Mammary epithelial cell (primary cell): ENCODE measurements at regions not wholly inside any gene's neighbourhood (a gene's known extent, or its start where the extent isn't known, plus 50 kb on each side); places are given as distances from the start of the nearest gene placed in this dataset.

Experiments
- EZH2 ChIP-seq: IDR thresholded peaks from 2 replicates; pipeline ENCODE4 v1.6.1; 2012; ENCODE audit warnings: low read length, inconsistent platforms, borderline replicate concordance
- TF ChIP-seq, protein P1 (sequence below), 2 donors: IDR thresholded peaks in 1 of 2; conservative IDR thresholded peaks in 1 of 2; 2 replicates each; pipeline ENCODE4 v1.5.1; 2011 to 2012; ENCODE audit warnings: inconsistent platforms in 2 of 2, low read length in 2 of 2, mild to moderate bottlenecking in 2 of 2, control low read depth in 1 of 2, low read depth in 1 of 2; ENCODE audit not compliant: insufficient read depth in 1 of 2; ENCODE audit errors: extremely low read depth in 1 of 2

DNA sequence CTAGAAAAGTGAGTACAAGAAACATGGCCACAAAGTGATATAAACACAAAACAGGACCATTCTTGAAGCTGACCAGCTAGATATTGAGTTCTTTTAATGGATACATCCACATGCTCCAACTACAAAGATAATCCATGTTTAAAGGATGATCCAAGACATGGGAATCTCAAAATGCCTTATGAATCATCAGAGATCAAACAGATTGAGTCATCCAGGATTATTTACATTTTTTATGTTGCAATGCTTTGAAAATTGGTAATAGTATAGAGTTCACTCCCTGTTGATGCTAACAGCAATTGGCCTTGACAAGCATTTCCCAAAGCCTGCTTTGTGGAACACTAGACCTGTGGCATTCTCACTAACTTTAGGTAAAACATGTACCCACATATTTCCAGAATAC lies 293.0 kb upstream of the TBX3 start:
- TF ChIP-seq, protein P1, sequence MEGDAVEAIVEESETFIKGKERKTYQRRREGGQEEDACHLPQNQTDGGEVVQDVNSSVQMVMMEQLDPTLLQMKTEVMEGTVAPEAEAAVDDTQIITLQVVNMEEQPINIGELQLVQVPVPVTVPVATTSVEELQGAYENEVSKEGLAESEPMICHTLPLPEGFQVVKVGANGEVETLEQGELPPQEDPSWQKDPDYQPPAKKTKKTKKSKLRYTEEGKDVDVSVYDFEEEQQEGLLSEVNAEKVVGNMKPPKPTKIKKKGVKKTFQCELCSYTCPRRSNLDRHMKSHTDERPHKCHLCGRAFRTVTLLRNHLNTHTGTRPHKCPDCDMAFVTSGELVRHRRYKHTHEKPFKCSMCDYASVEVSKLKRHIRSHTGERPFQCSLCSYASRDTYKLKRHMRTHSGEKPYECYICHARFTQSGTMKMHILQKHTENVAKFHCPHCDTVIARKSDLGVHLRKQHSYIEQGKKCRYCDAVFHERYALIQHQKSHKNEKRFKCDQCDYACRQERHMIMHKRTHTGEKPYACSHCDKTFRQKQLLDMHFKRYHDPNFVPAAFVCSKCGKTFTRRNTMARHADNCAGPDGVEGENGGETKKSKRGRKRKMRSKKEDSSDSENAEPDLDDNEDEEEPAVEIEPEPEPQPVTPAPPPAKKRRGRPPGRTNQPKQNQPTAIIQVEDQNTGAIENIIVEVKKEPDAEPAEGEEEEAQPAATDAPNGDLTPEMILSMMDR (conservative IDR thresholded peaks at IDR 0.05 in 1 of 2, IDR thresholded peaks at IDR 0.05 in 1 of 2; ENCODE audit: extremely low read depth in 1 of 2, insufficient read depth in 1 of 2, low read depth in 1 of 2, low read length in 2 of 2) = no peak
- TF ChIP-seq EZH2 = no peak
